ENCODE measurements at regions not wholly inside any gene's neighbourhood (a gene's known extent, or its start where the extent isn't known, plus 50 kb on each side); places are given as distances from the start of the nearest gene placed in this dataset.

- Mint-ChIP-seq H3K27me3 (ENCODE audit: unreplicated experiment) (no peaks in the 10 kb centered on the region), H3K27ac (ENCODE audit: unreplicated experiment) (no peak overlapping the region)
Measured at GRCh38 chr2:64807417-64807816, 153.7 kb upstream of the SERTAD2 start.

DNA sequence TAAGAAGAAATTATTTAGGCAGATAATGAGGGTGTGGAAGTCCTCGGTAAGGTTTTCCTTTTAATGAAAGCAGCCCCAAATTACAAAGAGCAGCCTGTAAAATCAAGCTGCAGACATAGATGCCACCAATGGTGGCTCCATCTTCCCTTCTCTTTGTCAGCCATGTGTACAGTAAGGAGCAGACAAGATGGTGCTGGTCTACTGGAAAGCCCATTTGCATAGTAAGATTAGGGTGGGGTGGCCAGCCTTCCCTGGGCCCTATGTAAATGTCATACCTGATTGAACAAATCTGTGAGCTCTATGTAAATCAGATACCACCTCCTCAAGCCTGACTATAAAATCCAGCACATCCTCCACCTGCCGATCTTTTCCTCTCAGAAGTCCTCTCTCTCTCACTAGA, 154.4 kb upstream of the SERTAD2 start:
- no peak overlapping the region for H3K27ac Mint-ChIP-seq (ENCODE audit: unreplicated experiment)
- no peak overlapping the region for H3K4me3 Mint-ChIP-seq (ENCODE audit: unreplicated experiment)
- no peaks in the 10 kb centered on the region for H3K4me1 Mint-ChIP-seq (ENCODE audit: low read depth, unreplicated experiment)
- TF ChIP-seq, protein P1, sequence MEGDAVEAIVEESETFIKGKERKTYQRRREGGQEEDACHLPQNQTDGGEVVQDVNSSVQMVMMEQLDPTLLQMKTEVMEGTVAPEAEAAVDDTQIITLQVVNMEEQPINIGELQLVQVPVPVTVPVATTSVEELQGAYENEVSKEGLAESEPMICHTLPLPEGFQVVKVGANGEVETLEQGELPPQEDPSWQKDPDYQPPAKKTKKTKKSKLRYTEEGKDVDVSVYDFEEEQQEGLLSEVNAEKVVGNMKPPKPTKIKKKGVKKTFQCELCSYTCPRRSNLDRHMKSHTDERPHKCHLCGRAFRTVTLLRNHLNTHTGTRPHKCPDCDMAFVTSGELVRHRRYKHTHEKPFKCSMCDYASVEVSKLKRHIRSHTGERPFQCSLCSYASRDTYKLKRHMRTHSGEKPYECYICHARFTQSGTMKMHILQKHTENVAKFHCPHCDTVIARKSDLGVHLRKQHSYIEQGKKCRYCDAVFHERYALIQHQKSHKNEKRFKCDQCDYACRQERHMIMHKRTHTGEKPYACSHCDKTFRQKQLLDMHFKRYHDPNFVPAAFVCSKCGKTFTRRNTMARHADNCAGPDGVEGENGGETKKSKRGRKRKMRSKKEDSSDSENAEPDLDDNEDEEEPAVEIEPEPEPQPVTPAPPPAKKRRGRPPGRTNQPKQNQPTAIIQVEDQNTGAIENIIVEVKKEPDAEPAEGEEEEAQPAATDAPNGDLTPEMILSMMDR (IDR thresholded peaks at IDR 0.05; ENCODE audit: partially characterized antibody, unreplicated experiment): no peak
- H3K36me3 Mint-ChIP-seq (ENCODE audit: unreplicated experiment): no peaks in the 10 kb centered on the region
- H3K27me3 Mint-ChIP-seq (ENCODE audit: unreplicated experiment): no peaks in the 10 kb centered on the region
- no peak for DNase-seq
- H3K9me3 Mint-ChIP-seq (ENCODE audit: unreplicated experiment): no peaks in the 10 kb centered on the region

More at GRCh38 chr2:64807417-64807816, 153.7 kb upstream of the SERTAD2 start:
- DNase-seq: no peak
- Mint-ChIP-seq H3K4me1 (ENCODE audit: low read depth, unreplicated experiment) (no peaks in the 10 kb centered on the region), H3K4me3 (ENCODE audit: unreplicated experiment) (no peak overlapping the region), H3K36me3 (ENCODE audit: unreplicated experiment) (no peaks in the 10 kb centered on the region), H3K9me3 (ENCODE audit: unreplicated experiment) (no peaks in the 10 kb centered on the region)
- TF ChIP-seq, protein P1 (IDR thresholded peaks at IDR 0.05; ENCODE audit: partially characterized antibody, unreplicated experiment): no peak

DNA sequence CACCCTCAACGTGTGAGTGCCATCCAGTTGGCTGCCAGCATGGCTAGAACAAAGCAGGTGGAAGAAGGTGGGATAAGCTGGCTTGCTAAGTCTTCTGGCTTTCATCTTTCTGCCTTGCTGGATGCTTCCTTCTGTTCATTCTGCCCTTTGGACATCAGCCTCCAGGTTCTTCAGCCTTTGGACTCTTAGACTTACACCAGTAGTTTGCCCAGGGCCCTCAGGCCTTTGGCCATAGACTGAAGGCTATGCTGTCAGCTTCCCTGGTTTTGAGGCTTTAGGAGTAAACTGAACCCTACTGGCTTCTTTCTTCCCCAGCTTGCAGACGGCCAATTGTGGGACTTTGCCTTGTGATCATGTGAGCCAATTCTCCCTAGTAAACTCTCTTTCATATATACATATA, 155.0 kb upstream of the SERTAD2 start:
- H3K27ac Mint-ChIP-seq (ENCODE audit: unreplicated experiment): no peak overlapping the region
- H3K36me3 Mint-ChIP-seq (ENCODE audit: unreplicated experiment): no peaks in the 10 kb centered on the region
- TF ChIP-seq, protein P1 (IDR thresholded peaks at IDR 0.05; ENCODE audit: partially characterized antibody, unreplicated experiment): no peak
- H3K4me1 Mint-ChIP-seq (ENCODE audit: low read depth, unreplicated experiment): no peaks in the 10 kb centered on the region
- DNase-seq: no peak
- H3K9me3 Mint-ChIP-seq (ENCODE audit: unreplicated experiment): no peaks in the 10 kb centered on the region
- H3K27me3 Mint-ChIP-seq (ENCODE audit: unreplicated experiment): no peaks in the 10 kb centered on the region
- no peak overlapping the region for H3K4me3 Mint-ChIP-seq (ENCODE audit: unreplicated experiment)

GRCh38 chr2:64809216-64809615, 155.5 kb upstream of the SERTAD2 start:
- no peak overlapping the region for H3K27ac Mint-ChIP-seq (ENCODE audit: unreplicated experiment)
- DNase-seq: no peak
- H3K4me1 Mint-ChIP-seq (ENCODE audit: low read depth, unreplicated experiment): no peaks in the 10 kb centered on the region
- H3K9me3 Mint-ChIP-seq (ENCODE audit: unreplicated experiment): no peaks in the 10 kb centered on the region
- TF ChIP-seq, protein P1 (IDR thresholded peaks at IDR 0.05; ENCODE audit: partially characterized antibody, unreplicated experiment): no peak
- no peaks in the 10 kb centered on the region for H3K36me3 Mint-ChIP-seq (ENCODE audit: unreplicated experiment)
- H3K27me3 Mint-ChIP-seq (ENCODE audit: unreplicated experiment): peaks cover 2% of the 10 kb centered on the region
- H3K4me3 Mint-ChIP-seq (ENCODE audit: unreplicated experiment): no peak overlapping the region

GRCh38 chr2:64812285-64812684, 158.6 kb upstream of the SERTAD2 start:
- no peaks in the 10 kb centered on the region for H3K4me1 Mint-ChIP-seq (ENCODE audit: low read depth, unreplicated experiment)
- TF ChIP-seq, protein P1 (IDR thresholded peaks at IDR 0.05; ENCODE audit: partially characterized antibody, unreplicated experiment): no peak
- no peaks in the 10 kb centered on the region for H3K36me3 Mint-ChIP-seq (ENCODE audit: unreplicated experiment)
- H3K9me3 Mint-ChIP-seq (ENCODE audit: unreplicated experiment): no peaks in the 10 kb centered on the region
- H3K27me3 Mint-ChIP-seq (ENCODE audit: unreplicated experiment): peaks cover 4% of the 10 kb centered on the region
- no peak overlapping the region for H3K4me3 Mint-ChIP-seq (ENCODE audit: unreplicated experiment)
- DNase-seq: no peak
- no peak overlapping the region for H3K27ac Mint-ChIP-seq (ENCODE audit: unreplicated experiment)
